GM04503 (cell line): ENCODE measurements at regions not wholly inside any gene's neighbourhood (a gene's known extent, or its start where the extent isn't known, plus 50 kb on each side); places are given as distances from the start of the nearest gene placed in this dataset.
"Not testable (repeated sequence)": the region's sequence is repeated elsewhere in the genome, so short reads cannot be mapped to it uniquely, and the experiment has no call there.

Source experiments
- DNase-seq: peaks from one replicate; pipeline ENCODE4 v3.0.0-alpha.2; 2012; ENCODE audit warnings: low read depth

GRCh38 chr6:67047996-67048395 is 1341.0 kb upstream of the EYS start:
- DNase-seq: no peak

DNA sequence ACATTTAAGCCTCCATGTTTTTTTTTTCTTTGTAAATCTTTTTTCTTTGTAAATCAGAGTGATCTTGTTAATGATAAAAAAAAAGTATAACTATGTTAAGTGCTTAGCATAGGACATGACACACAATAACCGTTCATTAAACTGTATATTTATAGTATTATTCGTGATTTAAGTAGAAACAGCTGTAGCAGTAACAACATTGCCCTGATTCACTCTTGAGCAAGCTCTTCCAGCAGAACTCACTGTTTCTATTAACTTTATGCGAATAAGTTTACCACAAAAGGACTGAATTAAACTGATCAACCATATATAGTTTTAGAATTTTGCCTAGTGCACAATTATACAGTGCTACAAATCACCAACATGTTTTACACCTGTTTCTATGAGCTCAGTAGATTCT is 1338.0 kb upstream of the EYS start:
- DNase-seq: no peak

DNA sequence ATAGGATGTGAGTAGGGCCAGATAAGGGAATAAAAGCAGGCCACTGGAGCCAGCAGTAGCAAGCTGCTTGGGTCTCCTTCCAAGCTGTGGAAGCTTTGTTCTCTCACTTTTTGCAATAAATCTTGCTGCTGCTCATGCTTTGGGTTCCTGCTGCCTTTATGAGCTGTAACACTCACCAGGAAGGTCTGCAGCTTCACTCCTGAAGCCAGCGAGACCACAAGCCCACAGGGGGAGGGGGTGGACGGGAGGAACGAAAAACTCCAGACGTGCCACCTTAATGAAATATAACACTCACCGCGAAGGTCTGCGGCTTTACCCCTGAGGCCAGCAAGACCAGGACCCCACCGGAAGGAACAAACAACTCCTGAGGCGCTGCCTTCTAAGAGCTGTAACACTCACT is 1324.4 kb upstream of the EYS start:
- no peak for DNase-seq

DNA sequence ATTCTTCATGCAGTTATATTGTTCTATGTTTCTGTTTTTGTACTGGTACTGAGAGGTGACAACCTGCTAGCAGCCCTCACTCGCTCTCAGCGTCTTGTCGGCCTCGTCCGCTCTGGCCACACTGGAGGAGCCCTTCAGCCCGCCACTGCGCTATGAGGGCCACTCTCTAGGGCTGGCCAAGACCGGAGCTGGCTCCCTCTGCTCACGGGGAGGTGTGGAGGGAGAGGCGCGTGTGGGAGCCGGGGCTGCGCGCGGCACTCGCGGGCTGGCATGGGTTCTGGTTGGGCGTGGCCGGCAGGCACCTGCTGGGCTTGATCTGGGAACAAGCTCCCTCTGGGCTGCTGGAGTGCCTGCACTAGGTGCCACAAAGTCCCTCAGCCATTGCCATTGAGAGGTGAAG is 1323.8 kb upstream of the EYS start:
- DNase-seq: no peak

- DNase-seq: no peak
These were observed 1310.0 kb upstream of the EYS start for GRCh38 chr6:67016921-67017460.

DNA sequence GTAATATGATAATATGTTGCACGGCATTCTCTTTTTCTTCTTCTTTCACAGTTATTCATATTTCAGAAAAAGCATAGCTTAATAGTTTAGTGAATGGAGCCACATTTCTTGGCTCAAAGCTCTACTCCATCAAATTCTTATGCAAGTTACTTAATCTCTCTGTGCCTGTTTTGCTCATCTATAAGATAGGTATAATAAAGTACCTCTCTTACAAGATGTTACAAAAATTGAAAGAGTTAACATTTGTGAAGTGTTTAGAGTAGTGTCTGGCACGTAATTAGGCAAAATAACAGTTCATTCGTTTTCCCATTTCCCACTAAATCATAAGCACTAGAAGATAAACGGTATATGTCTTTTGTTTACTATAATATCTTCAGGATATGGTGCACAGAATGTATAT is 1304.4 kb upstream of the EYS start:
- no peak for DNase-seq

GRCh38 chr6:67009818-67010217 is 1302.8 kb upstream of the EYS start:
- DNase-seq: no peak

- no peak for DNase-seq
These were observed 1296.8 kb upstream of the EYS start for GRCh38 chr6:67003844-67004243.

DNA sequence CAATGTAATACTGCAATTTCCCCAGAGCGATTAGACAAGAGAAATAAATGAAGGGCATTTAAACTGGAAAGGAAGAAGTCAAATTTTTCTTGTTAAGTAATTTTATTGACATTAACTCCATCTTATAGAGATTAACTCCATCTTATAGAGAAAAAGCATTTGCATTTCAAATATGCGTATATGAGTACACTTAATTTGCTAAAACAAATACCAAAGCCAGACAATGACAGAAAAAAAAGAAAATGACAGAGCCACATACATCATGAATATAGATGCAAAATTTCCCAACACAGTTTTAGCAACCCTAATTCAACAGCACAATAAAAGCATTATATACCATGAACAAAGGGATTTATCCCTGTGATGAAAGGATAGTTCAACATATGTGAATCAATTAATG is 1293.1 kb upstream of the EYS start:
- DNase-seq: no peak

DNA sequence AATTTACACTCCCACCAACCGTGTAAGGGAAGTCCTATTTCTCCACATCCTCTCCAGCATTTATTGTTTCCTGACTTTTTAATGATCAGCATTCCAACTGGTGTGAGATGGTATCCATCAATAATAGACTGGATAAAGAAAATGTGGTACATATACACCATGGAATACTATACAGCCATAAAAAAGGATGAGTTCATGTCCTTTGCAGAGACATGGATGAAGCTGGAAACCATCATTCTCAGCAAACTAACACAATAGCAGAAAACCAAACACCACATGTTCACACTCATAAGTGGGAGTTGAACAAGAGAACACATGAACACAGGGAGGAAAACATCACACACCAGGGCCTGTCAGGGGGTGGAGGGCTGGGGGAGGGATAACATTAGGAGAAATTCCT is 1290.6 kb upstream of the EYS start:
- not testable (repeated sequence) for DNase-seq

DNA sequence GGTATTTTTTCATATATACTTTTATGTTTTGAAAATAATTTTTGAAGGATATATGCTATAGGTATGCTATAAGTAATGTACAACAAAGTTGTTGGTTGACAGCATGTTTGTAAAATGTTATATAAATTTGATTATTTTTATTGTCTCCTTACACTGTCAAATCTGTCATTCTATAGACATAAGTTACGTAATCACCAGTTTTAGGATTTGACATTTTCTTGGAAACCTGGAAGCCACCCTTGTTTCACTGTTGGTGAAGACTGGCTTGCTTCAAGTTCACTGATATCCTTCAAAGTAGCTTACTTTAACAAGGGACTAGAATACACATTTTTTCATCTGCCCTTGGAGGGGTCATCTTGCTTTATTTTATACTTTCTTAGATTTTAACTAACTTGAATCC is 1288.6 kb upstream of the EYS start:
- DNase-seq: no peak

DNA sequence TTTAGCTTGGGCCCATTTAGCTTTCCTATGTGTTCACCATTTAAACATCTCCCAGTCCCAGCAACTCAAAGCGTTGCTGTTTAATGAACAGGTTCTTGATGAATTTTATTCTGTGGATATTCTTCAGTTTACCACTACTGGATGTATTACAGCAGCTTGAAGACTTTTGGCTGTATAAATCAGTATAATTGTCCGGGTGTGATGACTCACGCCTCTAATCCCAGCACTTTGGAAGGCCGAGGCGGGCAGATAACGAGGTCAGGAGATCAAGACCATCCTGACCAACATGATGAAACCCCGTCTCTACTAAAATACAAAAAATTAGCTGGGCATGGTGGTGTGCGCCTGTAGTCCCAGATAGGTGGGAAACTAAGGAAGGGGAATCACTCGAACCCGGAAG is 1286.7 kb upstream of the EYS start:
- DNase-seq: not testable (repeated sequence)

DNA sequence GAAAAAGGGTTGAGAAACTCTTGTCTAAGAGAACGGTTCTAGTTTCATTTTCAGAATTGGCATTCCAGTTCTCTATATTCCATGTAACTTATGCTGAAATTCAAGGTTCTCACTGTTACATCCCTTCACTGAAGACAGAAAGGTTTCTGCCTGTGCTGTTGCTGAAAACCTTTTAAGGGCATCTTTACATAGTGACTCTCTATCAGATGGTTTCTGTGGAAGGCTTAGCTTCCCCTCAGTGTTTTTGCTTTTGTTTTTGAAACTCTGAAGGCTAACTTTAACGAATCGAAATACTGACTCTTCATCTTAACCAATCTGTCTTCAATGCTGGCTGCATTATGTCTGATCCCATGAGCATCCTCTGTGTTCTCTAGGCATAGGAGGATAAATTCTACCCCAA is 1286.2 kb upstream of the EYS start:
- DNase-seq: no peak

GRCh38 chr6:66992660-66993059 is 1285.6 kb upstream of the EYS start:
- no peak for DNase-seq

- DNase-seq: no peak
These were observed 1279.9 kb upstream of the EYS start for GRCh38 chr6:66986940-66987339.

- DNase-seq: no peak
These were observed 1278.8 kb upstream of the EYS start for GRCh38 chr6:66985816-66986215.

GRCh38 chr6:66970373-66970772 is 1263.3 kb upstream of the EYS start:
- DNase-seq: no peak

- no peak for DNase-seq
These were observed 1258.2 kb upstream of the EYS start for GRCh38 chr6:66965227-66965626.

GRCh38 chr6:66964216-66964615 is 1257.2 kb upstream of the EYS start:
- no peak for DNase-seq

DNA sequence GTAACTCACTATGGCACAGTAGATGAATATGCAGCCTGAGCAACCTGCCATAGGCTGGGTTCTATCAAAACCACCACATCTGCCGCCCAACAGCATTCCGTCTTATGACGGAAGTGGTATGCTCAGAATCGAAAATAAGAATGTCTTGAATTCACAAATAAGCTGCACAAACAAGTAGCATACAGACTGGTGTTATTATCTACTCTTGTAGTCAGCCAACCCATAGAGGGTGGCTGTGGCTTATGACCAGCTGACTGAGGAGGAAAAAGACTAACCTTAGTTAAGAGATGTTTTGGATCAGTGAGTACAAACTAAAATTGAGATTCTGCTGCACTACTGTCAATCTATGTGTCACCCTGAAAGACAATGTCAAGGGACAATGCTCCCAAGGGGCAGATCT is 1255.1 kb upstream of the EYS start:
- no peak for DNase-seq

- no peak for DNase-seq
These were observed 1254.2 kb upstream of the EYS start for GRCh38 chr6:66961191-66961590.

- no peak for DNase-seq
These were observed 1242.2 kb upstream of the EYS start for GRCh38 chr6:66949191-66949661.

GRCh38 chr6:66948106-66948505 is 1241.1 kb upstream of the EYS start:
- no peak for DNase-seq

DNA sequence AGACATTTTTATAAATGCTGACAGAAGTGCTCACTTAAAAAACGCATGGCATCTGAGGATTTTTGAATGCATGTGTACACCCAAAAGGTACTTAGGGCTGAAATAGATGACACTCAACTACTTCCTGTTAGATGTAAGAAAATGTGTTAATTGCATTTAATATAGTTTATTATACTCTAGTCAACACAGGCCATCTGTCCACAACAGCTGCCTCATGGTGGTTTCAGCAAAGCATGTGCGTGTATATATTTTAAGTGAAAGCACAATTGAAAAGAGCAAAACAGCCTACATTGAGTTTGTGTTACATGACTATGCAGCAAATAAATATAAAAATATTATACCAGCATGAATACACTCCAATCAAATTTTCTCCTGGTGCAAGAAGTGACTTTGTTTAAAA is 1233.0 kb upstream of the EYS start:
- DNase-seq: no peak

DNA sequence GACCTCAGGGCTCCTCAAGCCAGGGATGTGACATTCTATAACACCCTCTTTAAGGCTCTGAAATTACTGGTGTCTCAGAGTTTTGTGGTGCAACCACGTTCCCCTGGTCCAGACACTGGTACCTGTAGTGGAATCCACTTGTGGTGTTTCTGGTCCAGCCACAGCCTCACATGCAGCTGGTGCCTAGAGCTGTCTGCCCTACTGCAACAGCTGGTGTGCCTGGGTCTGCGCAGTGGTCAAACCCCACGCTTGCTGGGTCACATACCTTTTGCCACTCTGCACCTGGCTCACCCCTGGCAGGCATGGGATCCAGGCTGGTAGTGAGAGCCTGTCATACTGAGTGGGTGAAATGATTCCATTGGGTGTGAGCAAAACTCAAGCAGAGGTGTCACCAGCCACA is 1230.2 kb upstream of the EYS start:
- no peak for DNase-seq
